Mesendoderm (in vitro differentiated cells): ENCODE measurements at regions not wholly inside any gene's neighbourhood (a gene's known extent, or its start where the extent isn't known, plus 50 kb on each side); places are given as distances from the start of the nearest gene placed in this dataset.

Source experiments
- DNase-seq: peaks from one replicate; pipeline ENCODE4 v3.0.0; 2013
- H2AK5ac ChIP-seq: 2 replicates; pipeline ENCODE4 v1.6.1; 2013; ENCODE audit warnings: low read length, inconsistent platforms
- H2BK120ac ChIP-seq: 2 replicates; pipeline ENCODE4 v1.6.1; 2013; ENCODE audit warnings: low read depth, mild to moderate bottlenecking, low read length, moderate library complexity, mixed read lengths
- H2BK15ac ChIP-seq: replicated peaks from 2 replicates; pipeline ENCODE4 v1.6.1; 2013; ENCODE audit warnings: low read depth, mild to moderate bottlenecking, moderate library complexity
- H2BK5ac ChIP-seq: 2 replicates; pipeline ENCODE4 v1.6.1; 2013; ENCODE audit warnings: low read length, inconsistent platforms
- H3K18ac ChIP-seq: 2 replicates; pipeline ENCODE4 v1.6.1; 2013; ENCODE audit warnings: mild to moderate bottlenecking, low read length, mixed read lengths
- H3K23ac ChIP-seq: one replicate; pipeline ENCODE4 v1.6.1; 2013; ENCODE audit warnings: low read length
- H3K27ac ChIP-seq: 2 replicates; pipeline ENCODE4 v1.5.1; 2013; ENCODE audit warnings: low read depth, mild to moderate bottlenecking, inconsistent platforms, low read length, moderate library complexity
- H3K27me3 ChIP-seq: 2 replicates; pipeline ENCODE4 v1.6.1; 2013; ENCODE audit warnings: low read length, control low read depth, mild to moderate bottlenecking, inconsistent platforms; ENCODE audit not compliant: insufficient read depth, poor library complexity
- H3K36me3 ChIP-seq: 2 replicates; pipeline ENCODE4 v1.6.1; 2013; ENCODE audit warnings: low read length, inconsistent platforms; ENCODE audit not compliant: control insufficient read depth, insufficient read depth
- H3K4ac ChIP-seq: one replicate; pipeline ENCODE4 v1.6.1; 2013; ENCODE audit warnings: low read depth, mild to moderate bottlenecking, low read length, moderate library complexity
- H3K4me1 ChIP-seq: 2 replicates; pipeline ENCODE4 v1.6.1; 2013; ENCODE audit warnings: low read depth, low read length, inconsistent platforms; ENCODE audit not compliant: control insufficient read depth
- H3K4me2 ChIP-seq: 2 replicates; pipeline ENCODE4 v1.6.1; 2013; ENCODE audit warnings: low read length
- H3K4me3 ChIP-seq: 2 replicates; pipeline ENCODE4 v1.5.1; 2013; ENCODE audit warnings: mild to moderate bottlenecking, low read length
- H3K56ac ChIP-seq: one replicate; pipeline ENCODE4 v1.6.1; 2013; ENCODE audit warnings: low read length
- H3K79me1 ChIP-seq: 2 replicates; pipeline ENCODE4 v1.6.1; 2013; ENCODE audit warnings: low read length, inconsistent platforms
- H3K79me2 ChIP-seq: 2 replicates; pipeline ENCODE4 v1.6.1; 2013; ENCODE audit warnings: mild to moderate bottlenecking, low read length; ENCODE audit not compliant: control insufficient read depth, insufficient read depth
- H3K9ac ChIP-seq: 2 replicates; pipeline ENCODE4 v1.6.1; 2013; ENCODE audit warnings: low read length, inconsistent platforms
- H4K5ac ChIP-seq: one replicate; pipeline ENCODE4 v1.6.1; 2013; ENCODE audit warnings: low read length
- H4K8ac ChIP-seq: one replicate; pipeline ENCODE4 v1.6.1; 2013; ENCODE audit warnings: low read depth, mild to moderate bottlenecking, control low read depth, low read length, moderate library complexity
- WGBS: extraction: QIAGEN DNeasy Blood & Tissue Kit; methylation state at CpG from one replicate; pipeline ENCODE4 v1.1.7; 2013; ENCODE audit warnings: low lambda C conversion rate, missing lambda C conversion rate; ENCODE audit not compliant: insufficient coverage; ENCODE audit errors: extremely low coverage; 5-methylcytosine and 5-hydroxymethylcytosine counted together

DNA sequence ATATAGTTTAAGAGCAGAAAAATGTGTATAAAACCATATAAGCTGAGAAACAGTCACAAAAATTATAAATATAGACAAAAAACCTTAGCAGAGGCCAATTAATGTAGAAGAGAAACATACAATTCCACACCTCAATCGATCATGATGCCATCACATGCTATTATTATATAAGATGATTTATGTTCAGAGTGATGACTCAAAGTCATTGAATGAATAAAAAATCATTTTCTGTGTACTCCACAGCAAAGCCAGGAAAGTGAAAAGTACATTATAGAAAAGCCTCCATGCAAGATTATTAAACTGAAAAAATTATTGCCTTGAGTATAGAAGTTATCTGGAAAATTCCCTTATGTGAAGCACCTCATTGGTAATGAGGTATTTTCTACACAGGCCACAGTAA lies 229.2 kb upstream of the PPFIA2 start:
- no peak overlapping the region for H2AK5ac ChIP-seq
- H2BK15ac ChIP-seq, result no peak overlapping the region
- no peaks in the 10 kb centered on the region for H3K27me3 ChIP-seq
- H4K5ac ChIP-seq, result no peak overlapping the region
- no peak overlapping the region for H3K23ac ChIP-seq
- no peak overlapping the region for H3K4ac ChIP-seq
- H3K36me3 ChIP-seq, result no peaks in the 10 kb centered on the region
- no peak overlapping the region for H3K4me3 ChIP-seq
- H3K9ac ChIP-seq, result no peak overlapping the region
- DNase-seq, result no peak
- H3K27ac ChIP-seq, result no peak overlapping the region
- WGBS, result no CpG with 5 or more reads among the region's 1 CpG
- no peak overlapping the region for H3K18ac ChIP-seq
- H2BK120ac ChIP-seq, result no peak overlapping the region
- H3K4me2 ChIP-seq, result no peak overlapping the region
- no peaks in the 10 kb centered on the region for H3K79me2 ChIP-seq
- no peaks in the 10 kb centered on the region for H3K79me1 ChIP-seq
- no peak overlapping the region for H4K8ac ChIP-seq
- H3K56ac ChIP-seq, result no peak overlapping the region
- no peak overlapping the region for H2BK5ac ChIP-seq
- peaks cover 2% of the 10 kb centered on the region for H3K4me1 ChIP-seq

DNA sequence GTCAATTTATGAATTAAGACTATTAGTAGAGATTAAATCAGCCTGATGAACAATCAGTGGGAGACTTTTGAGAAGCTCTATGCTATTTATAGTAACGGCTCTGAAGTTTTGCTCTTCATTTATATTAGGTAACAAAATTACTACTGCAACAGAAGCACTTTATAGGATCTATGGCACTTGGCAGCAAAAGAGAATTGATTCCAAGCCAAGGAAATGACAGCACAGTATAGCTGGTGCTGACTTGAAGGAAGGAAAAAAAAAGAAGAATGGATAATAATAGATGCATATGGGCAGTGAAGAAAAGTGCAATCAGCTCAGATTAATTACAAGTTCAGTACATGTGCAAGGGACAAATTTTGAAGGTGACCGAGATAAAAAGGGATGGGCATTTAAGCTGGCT lies 228.2 kb upstream of the PPFIA2 start:
- H4K5ac ChIP-seq, result no peak overlapping the region
- H3K56ac ChIP-seq, result no peak overlapping the region
- H3K79me1 ChIP-seq, result no peaks in the 10 kb centered on the region
- H3K27ac ChIP-seq, result no peak overlapping the region
- no peak overlapping the region for H3K18ac ChIP-seq
- no peak overlapping the region for H3K23ac ChIP-seq
- H2AK5ac ChIP-seq, result no peak overlapping the region
- H3K4ac ChIP-seq, result no peak overlapping the region
- H4K8ac ChIP-seq, result no peak overlapping the region
- H3K9ac ChIP-seq, result no peak overlapping the region
- no peak for DNase-seq
- no peaks in the 10 kb centered on the region for H3K27me3 ChIP-seq
- no peak overlapping the region for H2BK5ac ChIP-seq
- H3K4me2 ChIP-seq, result no peak overlapping the region
- H2BK15ac ChIP-seq, result no peak overlapping the region
- no peaks in the 10 kb centered on the region for H3K36me3 ChIP-seq
- H3K79me2 ChIP-seq, result no peaks in the 10 kb centered on the region
- peaks cover 2% of the 10 kb centered on the region for H3K4me1 ChIP-seq
- no peak overlapping the region for H3K4me3 ChIP-seq
- no peak overlapping the region for H2BK120ac ChIP-seq
- no CpG with 5 or more reads among the region's 2 CpGs for WGBS

DNA sequence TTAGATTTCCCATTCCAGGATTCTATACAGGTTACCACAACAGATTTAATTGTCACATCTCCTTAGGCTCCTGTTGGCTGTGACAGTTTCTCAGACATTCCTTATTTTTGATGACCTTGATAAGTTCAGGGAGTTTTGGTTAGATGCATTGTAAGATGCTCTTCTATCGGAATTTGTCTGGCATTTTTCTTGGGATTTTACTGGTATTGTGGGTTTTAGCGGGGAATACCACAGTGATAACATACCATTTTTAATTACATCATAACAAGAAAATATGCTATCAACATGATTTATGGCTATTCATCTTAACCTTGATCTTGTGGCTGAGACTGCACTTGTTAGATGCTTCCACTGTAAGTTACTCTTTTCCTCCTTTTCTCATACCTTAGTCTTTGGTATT lies 217.5 kb upstream of the PPFIA2 start:
- Histone ChIP-seq H3K79me1 (no peaks in the 10 kb centered on the region), H3K27me3 (no peaks in the 10 kb centered on the region), H4K8ac (no peak overlapping the region), H3K18ac (peak overlapping the region; percentile 75), H3K23ac (no peak overlapping the region), H3K4me2 (no peak overlapping the region), H2BK120ac (peak overlapping the region; percentile 28), H3K27ac (no peak overlapping the region), H3K9ac (no peak overlapping the region), H3K4me3 (no peak overlapping the region), H2AK5ac (no peak overlapping the region), H3K79me2 (no peaks in the 10 kb centered on the region), H3K4me1 (peaks cover 6% of the 10 kb centered on the region), H2BK5ac (no peak overlapping the region), H2BK15ac (no peak overlapping the region), H3K36me3 (no peaks in the 10 kb centered on the region), H3K56ac (no peak overlapping the region), H3K4ac (no peak overlapping the region), H4K5ac (no peak overlapping the region)
- DNase-seq, result no peak
- no CpG with 5 or more reads among the region's 2 CpGs for WGBS

DNA sequence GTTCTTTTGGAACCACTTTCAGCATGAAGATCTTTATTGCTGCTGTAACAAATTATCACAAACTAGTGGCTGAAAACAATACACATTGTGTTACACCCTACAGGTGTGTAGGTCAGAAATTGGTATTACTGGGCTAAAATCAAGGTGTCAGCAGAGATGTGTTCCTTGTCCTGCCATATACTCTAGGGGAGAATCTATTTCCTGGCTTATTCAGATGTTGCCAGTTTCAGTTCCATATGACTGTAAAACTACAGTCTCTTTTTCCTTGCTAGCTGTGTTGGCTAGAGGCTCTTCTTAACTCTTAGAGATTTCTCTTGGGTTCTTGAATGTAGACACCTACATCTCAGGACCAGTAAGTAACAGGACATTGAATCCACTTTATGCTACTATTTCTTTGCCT lies 215.6 kb upstream of the PPFIA2 start:
- H2BK15ac ChIP-seq, result no peak overlapping the region
- no peak overlapping the region for H4K5ac ChIP-seq
- DNase-seq, result peak; percentile 25
- H3K56ac ChIP-seq, result peak overlapping the region; percentile 34
- no peaks in the 10 kb centered on the region for H3K27me3 ChIP-seq
- H3K27ac ChIP-seq, result peak overlapping the region; percentile 90
- H2BK5ac ChIP-seq, result peak overlapping the region; percentile 95
- peak overlapping the region; percentile 92 for H3K18ac ChIP-seq
- H3K4me3 ChIP-seq, result no peak overlapping the region
- H3K4me2 ChIP-seq, result no peak overlapping the region
- peaks cover 6% of the 10 kb centered on the region for H3K4me1 ChIP-seq
- H3K79me1 ChIP-seq, result no peaks in the 10 kb centered on the region
- peak overlapping the region; percentile 76 for H4K8ac ChIP-seq
- H3K36me3 ChIP-seq, result no peaks in the 10 kb centered on the region
- H2BK120ac ChIP-seq, result peak overlapping the region; percentile 28
- peak overlapping the region; percentile 16 for H3K4ac ChIP-seq
- no peak overlapping the region for H3K9ac ChIP-seq
- H3K79me2 ChIP-seq, result no peaks in the 10 kb centered on the region
- H3K23ac ChIP-seq, result no peak overlapping the region
- no peak overlapping the region for H2AK5ac ChIP-seq

DNA sequence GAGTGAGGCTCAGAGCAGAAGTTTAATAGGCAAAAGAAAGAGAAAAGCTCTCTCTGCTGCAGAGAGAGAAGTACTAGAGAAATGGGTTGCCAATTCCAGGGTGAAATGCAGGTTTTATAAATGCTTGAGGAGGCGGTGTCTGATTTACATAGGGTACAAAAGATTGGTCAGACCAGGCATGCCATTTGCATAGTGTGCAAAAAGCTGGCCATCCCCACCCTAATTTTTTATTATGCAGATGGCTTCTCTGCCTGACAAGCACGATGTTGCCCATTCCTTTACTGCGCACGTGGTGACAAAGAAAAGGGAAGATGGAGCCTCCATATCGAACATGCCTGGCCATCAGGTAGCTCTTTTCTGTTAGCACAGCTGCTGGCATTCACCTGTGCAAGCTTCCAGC lies 209.3 kb upstream of the PPFIA2 start:
- no peak overlapping the region for H3K4ac ChIP-seq
- H2AK5ac ChIP-seq, result no peak overlapping the region
- WGBS, result no CpG with 5 or more reads among the region's 5 CpGs
- no peak for DNase-seq
- H3K18ac ChIP-seq, result no peak overlapping the region
- no peak overlapping the region for H3K56ac ChIP-seq
- no peak overlapping the region for H3K27ac ChIP-seq
- H3K36me3 ChIP-seq, result no peaks in the 10 kb centered on the region
- H2BK5ac ChIP-seq, result no peak overlapping the region
- no peak overlapping the region for H4K5ac ChIP-seq
- no peak overlapping the region for H4K8ac ChIP-seq
- H3K4me3 ChIP-seq, result no peak overlapping the region
- H3K4me1 ChIP-seq, result no peaks in the 10 kb centered on the region
- H3K4me2 ChIP-seq, result no peak overlapping the region
- H2BK15ac ChIP-seq, result no peak overlapping the region
- no peak overlapping the region for H3K9ac ChIP-seq
- H3K27me3 ChIP-seq, result no peaks in the 10 kb centered on the region
- no peak overlapping the region for H2BK120ac ChIP-seq
- no peaks in the 10 kb centered on the region for H3K79me1 ChIP-seq
- H3K23ac ChIP-seq, result no peak overlapping the region
- H3K79me2 ChIP-seq, result no peaks in the 10 kb centered on the region

DNA sequence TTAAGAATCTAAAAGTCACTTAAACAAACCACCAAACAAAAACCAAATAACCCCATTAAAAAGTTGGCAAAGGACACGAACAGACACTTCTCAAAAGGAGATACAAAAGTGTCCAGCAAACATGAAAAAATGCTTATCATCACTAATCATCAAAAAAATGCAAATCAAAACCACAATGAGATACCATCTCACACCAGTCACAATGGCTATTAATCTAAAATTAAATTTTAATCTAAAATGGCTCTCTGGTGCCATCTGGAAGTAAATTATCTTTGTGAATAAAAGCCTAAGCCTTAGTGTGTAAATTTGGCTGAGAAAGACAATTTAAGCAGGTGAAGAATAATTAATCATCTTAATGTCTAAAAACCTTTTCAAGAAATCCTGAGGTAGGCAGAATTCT lies 204.5 kb upstream of the PPFIA2 start:
- Histone ChIP-seq H4K5ac (no peak overlapping the region), H3K27me3 (no peaks in the 10 kb centered on the region), H2BK120ac (no peak overlapping the region), H3K4me3 (no peak overlapping the region), H3K9ac (no peak overlapping the region), H3K4me2 (no peak overlapping the region), H4K8ac (no peak overlapping the region), H3K79me1 (no peaks in the 10 kb centered on the region), H2BK5ac (no peak overlapping the region), H2AK5ac (no peak overlapping the region), H3K4ac (no peak overlapping the region), H2BK15ac (no peak overlapping the region), H3K27ac (no peak overlapping the region), H3K18ac (no peak overlapping the region), H3K4me1 (no peaks in the 10 kb centered on the region), H3K79me2 (no peaks in the 10 kb centered on the region), H3K56ac (no peak overlapping the region), H3K23ac (no peak overlapping the region), H3K36me3 (no peaks in the 10 kb centered on the region)
- WGBS, result no CpG with 5 or more reads among the region's 1 CpG
- no peak for DNase-seq
